ENCODE measurements at regions not wholly inside any gene's neighbourhood (a gene's known extent, or its start where the extent isn't known, plus 50 kb on each side); places are given as distances from the start of the nearest gene placed in this dataset.

DNA sequence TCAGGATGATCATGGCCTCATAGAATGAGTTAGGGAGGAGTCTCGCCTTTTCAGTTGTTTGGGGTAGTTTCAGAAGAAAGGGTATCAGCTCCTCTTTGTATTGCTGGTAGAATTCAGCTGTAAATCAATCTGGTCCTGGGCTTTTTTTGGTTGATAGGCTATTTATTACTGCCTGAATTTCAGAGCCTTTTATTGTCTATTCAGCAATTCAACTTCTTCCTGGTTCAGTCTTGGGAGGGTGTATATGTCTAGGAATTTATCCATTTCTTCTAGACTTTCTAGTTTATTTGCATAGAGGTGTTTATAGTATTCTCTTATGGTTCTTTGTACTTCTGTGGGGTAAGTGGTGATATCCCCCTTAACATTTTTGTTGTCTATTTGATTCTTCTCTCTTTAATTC, 1024.2 kb downstream of the DIPK2A start:
- Mint-ChIP-seq H3K36me3 (ENCODE audit: low read depth) (no peaks in the 10 kb centered on the region), H3K4me1 (no peaks in the 10 kb centered on the region), H3K4me3 (no peak overlapping the region), H3K27me3 (ENCODE audit: insufficient read depth) (no peaks in the 10 kb centered on the region), H3K9me3 (peaks cover 11% of the 10 kb centered on the region), H3K27ac (no peak overlapping the region)
- H3K27ac ChIP-seq (ENCODE audit: low read depth, low read length), result no peak overlapping the region
- H3K9ac ChIP-seq (ENCODE audit: extremely low read depth, low read length, poor library complexity, severe bottlenecking), result no peak overlapping the region
- no peaks in the 10 kb centered on the region for H3K27me3 ChIP-seq (ENCODE audit: control insufficient read depth, insufficient read depth, low read length, poor library complexity, severe bottlenecking)
- 91% methylated on average over 1 of the region's 1 CpG; no CpG with 5 or more reads in 1 of the 2 experiments for WGBS, 2 experiments (ENCODE audit: insufficient coverage in 1 of 2, insufficient read length in 1 of 2)
- no peaks in the 10 kb centered on the region for H3K36me3 ChIP-seq (ENCODE audit: control insufficient read depth, insufficient read depth, low read length)
- no peak overlapping the region for H3K4me3 ChIP-seq (ENCODE audit: low read length)
- no peak for DNase-seq
- peaks cover 1% of the 10 kb centered on the region for H3K9me3 ChIP-seq (ENCODE audit: control insufficient read depth, low read length)
- TF ChIP-seq, protein P1, sequence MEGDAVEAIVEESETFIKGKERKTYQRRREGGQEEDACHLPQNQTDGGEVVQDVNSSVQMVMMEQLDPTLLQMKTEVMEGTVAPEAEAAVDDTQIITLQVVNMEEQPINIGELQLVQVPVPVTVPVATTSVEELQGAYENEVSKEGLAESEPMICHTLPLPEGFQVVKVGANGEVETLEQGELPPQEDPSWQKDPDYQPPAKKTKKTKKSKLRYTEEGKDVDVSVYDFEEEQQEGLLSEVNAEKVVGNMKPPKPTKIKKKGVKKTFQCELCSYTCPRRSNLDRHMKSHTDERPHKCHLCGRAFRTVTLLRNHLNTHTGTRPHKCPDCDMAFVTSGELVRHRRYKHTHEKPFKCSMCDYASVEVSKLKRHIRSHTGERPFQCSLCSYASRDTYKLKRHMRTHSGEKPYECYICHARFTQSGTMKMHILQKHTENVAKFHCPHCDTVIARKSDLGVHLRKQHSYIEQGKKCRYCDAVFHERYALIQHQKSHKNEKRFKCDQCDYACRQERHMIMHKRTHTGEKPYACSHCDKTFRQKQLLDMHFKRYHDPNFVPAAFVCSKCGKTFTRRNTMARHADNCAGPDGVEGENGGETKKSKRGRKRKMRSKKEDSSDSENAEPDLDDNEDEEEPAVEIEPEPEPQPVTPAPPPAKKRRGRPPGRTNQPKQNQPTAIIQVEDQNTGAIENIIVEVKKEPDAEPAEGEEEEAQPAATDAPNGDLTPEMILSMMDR (conservative IDR thresholded peaks at IDR 0.05), result no peak
- H3K4me1 ChIP-seq (ENCODE audit: control insufficient read depth, insufficient read depth, low read length), result peaks cover 2% of the 10 kb centered on the region

- Histone ChIP-seq H3K27me3 (ENCODE audit: control insufficient read depth, insufficient read depth, low read length, poor library complexity, severe bottlenecking) (no peaks in the 10 kb centered on the region), H3K4me1 (ENCODE audit: control insufficient read depth, insufficient read depth, low read length) (peaks cover 10% of the 10 kb centered on the region), H3K9ac (ENCODE audit: extremely low read depth, low read length, poor library complexity, severe bottlenecking) (no peak overlapping the region), H3K9me3 (ENCODE audit: control insufficient read depth, low read length) (peaks cover 21% of the 10 kb centered on the region), H3K36me3 (ENCODE audit: control insufficient read depth, insufficient read depth, low read length) (no peaks in the 10 kb centered on the region), H3K27ac (ENCODE audit: low read depth, low read length) (no peak overlapping the region), H3K4me3 (ENCODE audit: low read length) (no peak overlapping the region)
- no peak overlapping the region for H3K4me3 Mint-ChIP-seq
- TF ChIP-seq, protein P1 (conservative IDR thresholded peaks at IDR 0.05), result no peak
- 96 to 100% methylated on average over 3 to 4 of the region's 4 CpGs for WGBS, 2 experiments (ENCODE audit: insufficient coverage in 1 of 2, insufficient read length in 1 of 2)
- H3K36me3 Mint-ChIP-seq (ENCODE audit: low read depth), result peaks cover 8% of the 10 kb centered on the region
- no peak overlapping the region for H3K27ac Mint-ChIP-seq
- H3K9me3 Mint-ChIP-seq, result peaks cover 15% of the 10 kb centered on the region
- H3K4me1 Mint-ChIP-seq, result peaks cover 5% of the 10 kb centered on the region
- no peaks in the 10 kb centered on the region for H3K27me3 Mint-ChIP-seq (ENCODE audit: insufficient read depth)
- no peak for DNase-seq
Measured at GRCh38 chr3:145005427-145005826, 1033.8 kb downstream of the DIPK2A start.

DNA sequence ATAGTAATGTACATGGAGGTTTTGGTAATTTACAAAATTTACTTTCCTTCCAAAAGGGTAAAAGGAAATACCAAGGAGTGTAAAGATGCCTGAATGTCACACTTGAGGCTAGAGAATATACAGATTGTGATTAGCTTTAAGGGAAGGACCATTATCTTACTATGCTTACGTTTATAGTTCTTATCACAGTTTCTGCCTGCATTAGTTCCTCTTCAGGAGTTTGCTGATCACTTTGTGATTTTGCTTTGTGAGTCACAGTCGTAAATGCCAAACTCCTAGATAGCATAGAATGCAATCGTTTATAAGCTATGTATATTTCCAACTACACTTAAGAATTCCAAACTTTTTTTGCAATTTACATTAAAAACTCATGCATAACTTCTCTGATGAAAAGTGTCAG, 1034.6 kb downstream of the DIPK2A start:
- Mint-ChIP-seq H3K36me3 (ENCODE audit: low read depth) (peaks cover 6% of the 10 kb centered on the region), H3K9me3 (peaks cover 9% of the 10 kb centered on the region), H3K27ac (no peak overlapping the region), H3K4me3 (no peak overlapping the region), H3K27me3 (ENCODE audit: insufficient read depth) (no peaks in the 10 kb centered on the region), H3K4me1 (peaks cover 5% of the 10 kb centered on the region)
- H3K4me3 ChIP-seq (ENCODE audit: low read length), result peak overlapping the region; percentile 39
- H3K9me3 ChIP-seq (ENCODE audit: control insufficient read depth, low read length), result peaks cover 16% of the 10 kb centered on the region
- no peak for DNase-seq
- no peak overlapping the region for H3K27ac ChIP-seq (ENCODE audit: low read depth, low read length)
- H3K36me3 ChIP-seq (ENCODE audit: control insufficient read depth, insufficient read depth, low read length), result no peaks in the 10 kb centered on the region
- TF ChIP-seq, protein P1 (conservative IDR thresholded peaks at IDR 0.05), result no peak
- H3K9ac ChIP-seq (ENCODE audit: extremely low read depth, low read length, poor library complexity, severe bottlenecking), result no peak overlapping the region
- peaks cover 10% of the 10 kb centered on the region for H3K4me1 ChIP-seq (ENCODE audit: control insufficient read depth, insufficient read depth, low read length)
- H3K27me3 ChIP-seq (ENCODE audit: control insufficient read depth, insufficient read depth, low read length, poor library complexity, severe bottlenecking), result no peaks in the 10 kb centered on the region
- 60 to 90% methylated on average over 3 of the region's 3 CpGs for WGBS, 2 experiments (ENCODE audit: insufficient coverage in 1 of 2, insufficient read length in 1 of 2)
